Testis (tissue), 2 donors: ENCODE measurements at regions not wholly inside any gene's neighbourhood (a gene's known extent, or its start where the extent isn't known, plus 50 kb on each side); places are given as distances from the start of the nearest gene placed in this dataset.

Experiments used
- POLR2A ChIP-seq: fragments of 450-650 bp; IDR thresholded peaks from one replicate; pipeline ENCODE4 v1.6.1; 2017; ENCODE audit warnings: antibody characterized with exemption, mild to moderate bottlenecking, moderate library complexity
- TF ChIP-seq, protein P1 (sequence below), 3 experiments: fragments of 450-650 bp in 2 of 3; fragments of 200-600 bp in 1 of 3; sonication (generic) in 1 of 3; IDR thresholded peaks; one replicate each; pipeline ENCODE4 v1.5.1; 2016 to 2019; ENCODE audit warnings: antibody characterized with exemption in 3 of 3, mild to moderate bottlenecking in 2 of 3, moderate library complexity in 1 of 3

DNA sequence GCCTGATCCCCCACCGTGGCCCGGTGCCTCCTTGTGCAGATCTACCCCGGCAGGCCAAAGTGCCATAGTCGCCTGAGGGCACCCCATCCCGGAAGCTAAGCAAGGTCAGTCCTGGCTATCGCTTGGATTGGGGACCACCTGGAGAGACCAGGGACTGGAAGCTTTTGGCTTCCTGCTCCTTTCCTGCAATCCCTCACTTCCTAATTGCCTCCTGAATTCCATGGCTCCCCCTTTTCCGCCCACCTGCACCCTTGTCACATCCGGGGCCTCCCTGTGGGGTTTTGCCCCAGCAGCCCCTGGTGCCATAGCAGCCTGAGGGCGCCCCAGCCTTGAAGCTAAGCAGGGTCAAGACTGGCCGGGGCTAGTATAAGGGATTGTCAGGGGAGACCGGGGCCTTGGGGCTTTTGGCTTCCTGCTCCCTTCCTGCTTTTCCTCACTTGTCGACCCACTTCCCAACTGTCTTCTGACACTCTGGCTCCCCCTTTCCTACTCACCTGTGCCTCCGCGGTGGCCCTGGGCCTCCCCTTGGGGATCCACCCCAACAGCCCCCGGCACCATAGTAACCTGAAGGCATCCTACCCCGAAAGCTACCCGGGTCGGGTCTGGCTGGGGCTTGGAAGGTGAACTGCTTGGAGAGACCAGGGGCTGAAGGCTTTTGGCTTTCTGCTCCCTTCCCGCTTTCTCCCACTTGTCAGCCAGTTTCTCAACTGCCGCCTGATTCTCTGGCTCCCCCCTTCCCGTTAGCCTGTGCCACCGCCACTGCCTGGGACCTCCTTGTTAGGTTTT lies 2293.6 kb downstream of the TP53TG3F start:
- TF ChIP-seq, protein P1, sequence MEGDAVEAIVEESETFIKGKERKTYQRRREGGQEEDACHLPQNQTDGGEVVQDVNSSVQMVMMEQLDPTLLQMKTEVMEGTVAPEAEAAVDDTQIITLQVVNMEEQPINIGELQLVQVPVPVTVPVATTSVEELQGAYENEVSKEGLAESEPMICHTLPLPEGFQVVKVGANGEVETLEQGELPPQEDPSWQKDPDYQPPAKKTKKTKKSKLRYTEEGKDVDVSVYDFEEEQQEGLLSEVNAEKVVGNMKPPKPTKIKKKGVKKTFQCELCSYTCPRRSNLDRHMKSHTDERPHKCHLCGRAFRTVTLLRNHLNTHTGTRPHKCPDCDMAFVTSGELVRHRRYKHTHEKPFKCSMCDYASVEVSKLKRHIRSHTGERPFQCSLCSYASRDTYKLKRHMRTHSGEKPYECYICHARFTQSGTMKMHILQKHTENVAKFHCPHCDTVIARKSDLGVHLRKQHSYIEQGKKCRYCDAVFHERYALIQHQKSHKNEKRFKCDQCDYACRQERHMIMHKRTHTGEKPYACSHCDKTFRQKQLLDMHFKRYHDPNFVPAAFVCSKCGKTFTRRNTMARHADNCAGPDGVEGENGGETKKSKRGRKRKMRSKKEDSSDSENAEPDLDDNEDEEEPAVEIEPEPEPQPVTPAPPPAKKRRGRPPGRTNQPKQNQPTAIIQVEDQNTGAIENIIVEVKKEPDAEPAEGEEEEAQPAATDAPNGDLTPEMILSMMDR (IDR thresholded peaks at IDR 0.05): no peak
- no peak for TF ChIP-seq POLR2A
